Keratinocyte (primary cell): ENCODE measurements at regions not wholly inside any gene's neighbourhood (a gene's known extent, or its start where the extent isn't known, plus 50 kb on each side); places are given as distances from the start of the nearest gene placed in this dataset.

ENCODE experiments used
- DNase-seq: peaks from one replicate; pipeline ENCODE4 v3.0.0-alpha.2; 2011; ENCODE audit warnings: low read depth, missing footprints, low spot score
- FAIRE-seq: peaks from 2 replicates; lab custom pipeline; 2011; peaks lifted over from hg19 to GRCh38; lab: Jason Lieb, UNC
- H2AFZ ChIP-seq: 2 replicates; pipeline ENCODE4 v1.6.0; 2012; ENCODE audit warnings: low read length, control low read depth, inconsistent platforms; ENCODE audit not compliant: control insufficient read depth
- H3K27ac ChIP-seq: 2 replicates; pipeline ENCODE4 v1.5.1; 2011; ENCODE audit warnings: low read length; ENCODE audit not compliant: control insufficient read depth, insufficient read depth
- H3K27me3 ChIP-seq: 3 replicates; pipeline ENCODE4 v1.6.0; 2011; ENCODE audit warnings: low read length; ENCODE audit not compliant: control insufficient read depth, insufficient read depth; ENCODE audit errors: extremely low read depth
- H3K36me3 ChIP-seq, 2 experiments: 2 replicates in 1 of 2; 3 replicates in 1 of 2; pipeline ENCODE4 v1.5.1; 2011; ENCODE audit warnings: low read length in 2 of 2, mild to moderate bottlenecking in 1 of 2; ENCODE audit not compliant: control insufficient read depth in 2 of 2, insufficient read depth in 2 of 2; ENCODE audit errors: extremely low read depth in 1 of 2
- H3K4me1 ChIP-seq: 3 replicates; pipeline ENCODE4 v1.5.1; 2011; ENCODE audit warnings: low read length; ENCODE audit not compliant: control insufficient read depth, insufficient read depth; ENCODE audit errors: extremely low read depth
- H3K4me2 ChIP-seq: 3 replicates; pipeline ENCODE4 v1.6.0; 2011; ENCODE audit warnings: low read depth, low read length; ENCODE audit not compliant: control insufficient read depth, insufficient read depth; ENCODE audit errors: extremely low read depth
- H3K4me3 ChIP-seq, 3 experiments: fragments of 200-600 bp in 1 of 3; sonication (generic) in 1 of 3; 2 replicates in 2 of 3; 3 replicates in 1 of 3; pipeline ENCODE4 v1.5.1; 2011 to 2016; ENCODE audit warnings: low read length in 3 of 3, mild to moderate bottlenecking in 3 of 3, control low read depth in 2 of 3, inconsistent platforms in 1 of 3, low read depth in 1 of 3, mixed read lengths in 1 of 3, mixed run types in 1 of 3, moderate library complexity in 1 of 3; ENCODE audit not compliant: control insufficient read depth in 2 of 3, insufficient read depth in 2 of 3; ENCODE audit errors: extremely low read depth in 1 of 3
- H3K79me2 ChIP-seq: 2 replicates; pipeline ENCODE4 v1.6.0; 2012; ENCODE audit warnings: low read length; ENCODE audit not compliant: control insufficient read depth, insufficient read depth
- H3K9ac ChIP-seq: 3 replicates; pipeline ENCODE4 v1.6.0; 2011; ENCODE audit warnings: low read length; ENCODE audit not compliant: control insufficient read depth, insufficient read depth; ENCODE audit errors: extremely low read depth
- H3K9me1 ChIP-seq: 3 replicates; pipeline ENCODE4 v1.6.0; 2011; ENCODE audit warnings: low read length; ENCODE audit not compliant: control insufficient read depth, insufficient read depth; ENCODE audit errors: extremely low read depth
- H3K9me3 ChIP-seq: 2 replicates; pipeline ENCODE4 v1.5.1; 2012; ENCODE audit warnings: low read depth, low read length; ENCODE audit not compliant: control insufficient read depth
- H4K20me1 ChIP-seq: 3 replicates; pipeline ENCODE4 v1.6.0; 2011; ENCODE audit warnings: low read length; ENCODE audit not compliant: control insufficient read depth, insufficient read depth; ENCODE audit errors: extremely low read depth
- CTCF ChIP-seq, 3 experiments: IDR thresholded peaks in 1 of 3; conservative IDR thresholded peaks in 1 of 3; optimal IDR thresholded peaks in 1 of 3; 2 replicates in 2 of 3; 3 replicates in 1 of 3; pipeline versions ENCODE3 to v1.5.1; 2011; ENCODE audit warnings: low read length in 3 of 3, mild to moderate bottlenecking in 3 of 3, moderate library complexity in 2 of 3, control low read depth in 1 of 3, inconsistent platforms in 1 of 3; ENCODE audit not compliant: insufficient read depth in 2 of 3; ENCODE audit errors: extremely low read depth in 1 of 3
- EZH2 ChIP-seq: IDR thresholded peaks from one replicate; pipeline ENCODE4 v1.6.1; 2012; ENCODE audit warnings: inconsistent platforms, mild to moderate bottlenecking, low read length, moderate library complexity
- dilution Hi-C: fragments of 300-500 bp; cut with MboI; formaldehyde crosslinking; loops from one replicate; pipeline ENCODE4 v1.7.0; 2020; ENCODE audit warnings: low sequenced_read_pairs; ENCODE audit not compliant: extremely low pct_ligation_motif_present

DNA sequence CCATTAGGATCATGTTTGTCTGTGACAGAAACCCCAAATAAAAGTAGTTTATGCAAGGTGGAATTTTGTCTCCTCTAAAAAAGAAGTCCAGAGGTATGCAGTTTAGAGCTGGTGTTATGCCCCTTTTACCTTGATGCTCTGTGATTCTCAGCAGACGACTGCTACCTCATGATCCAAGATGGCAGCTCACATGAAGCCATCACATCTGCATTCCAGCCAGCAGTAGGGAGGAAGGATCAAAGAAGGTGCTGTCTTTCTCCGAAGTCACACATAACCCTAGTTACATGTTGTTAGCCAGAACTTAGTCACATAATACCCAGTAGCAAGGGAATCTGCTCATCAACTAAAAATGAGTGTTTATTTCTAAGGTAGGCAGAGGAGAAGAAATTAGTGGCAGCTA is 135.7 kb upstream of the HS3ST2 start:
- Histone ChIP-seq H3K36me3 (no peaks in the 10 kb centered on the region), H3K9me1 (no peaks in the 10 kb centered on the region), H3K27ac (no peak overlapping the region), H3K4me3 (no peak overlapping the region), H4K20me1 (no peaks in the 10 kb centered on the region), H2AFZ (no peak overlapping the region), H3K79me2 (no peaks in the 10 kb centered on the region), H3K4me2 (no peak overlapping the region), H3K9me3 (no peaks in the 10 kb centered on the region), H3K27me3 (peaks cover 20% of the 10 kb centered on the region), H3K4me1 (no peaks in the 10 kb centered on the region), H3K9ac (no peak overlapping the region)
- FAIRE-seq (no peak), DNase-seq (no peak)
- TF ChIP-seq CTCF (optimal IDR thresholded peaks at IDR 0.05 in 1 of 3, IDR thresholded peaks at IDR 0.05 in 1 of 3, conservative IDR thresholded peaks at IDR 0.05 in 1 of 3; ENCODE audit: extremely low read depth in 1 of 3, insufficient read depth in 2 of 3, low read length in 3 of 3) (no peak), EZH2 (no peak)
- dilution Hi-C loops = no loop called here

DNA sequence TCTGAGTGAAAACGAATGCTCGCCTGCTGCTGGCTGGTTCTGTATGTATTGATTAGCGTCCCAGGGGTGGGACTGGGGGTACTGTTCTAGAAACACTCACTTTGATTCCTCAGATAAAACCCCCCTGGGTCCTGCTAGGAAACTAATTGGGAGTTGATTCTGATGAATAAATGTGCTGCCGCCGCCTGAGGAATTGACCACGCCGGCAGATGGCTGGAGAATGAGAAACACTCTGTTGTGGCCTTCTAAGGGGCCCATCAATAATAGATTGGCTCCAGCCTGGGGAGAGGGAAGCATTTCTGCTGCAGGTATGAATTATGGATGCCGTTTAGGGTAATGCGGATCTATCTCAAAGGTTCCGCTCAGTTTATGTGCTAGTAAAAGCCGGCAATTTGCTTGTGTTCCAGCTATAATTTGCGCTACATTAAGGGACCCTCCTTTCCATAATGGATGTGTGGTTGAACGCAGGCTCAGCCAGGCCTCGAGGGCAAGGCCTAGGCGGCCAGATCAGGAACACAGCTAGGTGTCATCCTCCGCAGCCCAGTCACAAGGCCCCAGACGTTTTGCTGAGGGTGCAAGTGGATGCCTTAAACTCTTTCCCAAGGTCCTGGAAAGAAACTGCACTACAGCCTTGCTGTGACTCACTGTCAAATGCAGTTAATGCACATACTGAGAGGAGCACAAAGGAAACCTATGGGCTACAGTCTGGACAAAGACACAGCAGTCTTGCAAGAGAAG is 132.2 kb upstream of the HS3ST2 start:
- Histone ChIP-seq H3K4me2 (no peak overlapping the region), H3K36me3 (no peaks in the 10 kb centered on the region), H3K79me2 (no peaks in the 10 kb centered on the region), H4K20me1 (no peaks in the 10 kb centered on the region), H3K4me1 (no peaks in the 10 kb centered on the region), H3K9me3 (no peaks in the 10 kb centered on the region), H3K27ac (no peak overlapping the region), H2AFZ (no peak overlapping the region), H3K4me3 (no peak overlapping the region), H3K9me1 (no peaks in the 10 kb centered on the region), H3K9ac (no peak overlapping the region), H3K27me3 (peaks cover 23% of the 10 kb centered on the region)
- TF ChIP-seq CTCF (optimal IDR thresholded peaks at IDR 0.05 in 1 of 3, IDR thresholded peaks at IDR 0.05 in 1 of 3, conservative IDR thresholded peaks at IDR 0.05 in 1 of 3; ENCODE audit: extremely low read depth in 1 of 3, insufficient read depth in 2 of 3, low read length in 3 of 3) = no peak
- TF ChIP-seq EZH2 = no peak
- dilution Hi-C loops = no loop called here
- FAIRE-seq = no peak
- DNase-seq = no peak
